ENCODE measurements at regions not wholly inside any gene's neighbourhood (a gene's known extent, or its start where the extent isn't known, plus 50 kb on each side); places are given as distances from the start of the nearest gene placed in this dataset.

DNA sequence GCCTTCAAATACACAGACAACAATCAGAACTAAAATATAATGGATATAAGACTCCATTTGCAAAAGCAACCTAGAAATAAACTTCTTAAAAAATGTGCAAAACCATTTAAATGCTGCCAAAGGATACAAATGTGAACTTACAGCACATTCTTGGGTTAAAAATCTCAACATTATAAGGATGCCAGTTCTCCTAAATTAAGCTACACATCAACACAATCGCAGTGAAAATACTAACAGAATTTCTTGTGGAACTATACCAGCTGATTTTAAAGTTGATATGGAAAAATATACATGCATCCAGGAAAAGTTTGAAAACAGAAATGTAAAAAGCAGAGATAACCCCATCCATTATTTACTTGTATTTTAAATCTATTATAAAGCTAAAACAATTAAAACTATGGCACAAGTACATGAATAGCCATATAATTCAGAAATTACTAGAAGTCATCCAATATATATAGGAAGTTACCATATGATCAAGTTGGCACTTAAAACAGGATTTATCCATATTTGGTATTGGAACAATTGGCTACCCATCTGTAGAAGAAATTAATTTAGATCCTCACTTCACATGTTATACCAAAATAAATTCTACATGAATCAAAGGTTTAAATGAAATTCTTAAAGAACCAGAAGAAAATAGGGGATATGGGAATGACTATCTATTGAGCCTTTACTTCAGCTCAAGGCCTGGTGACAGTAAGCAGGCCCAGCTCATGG, 151.7 kb upstream of the GLI2 start:
- no peak for TF ChIP-seq SPI1 (IDR thresholded peaks at IDR 0.05; ENCODE audit: borderline replicate concordance, insufficient read depth, low read depth, low read length)
- no peak for TF ChIP-seq EP300 (IDR thresholded peaks at IDR 0.05; ENCODE audit: borderline replicate concordance in 1 of 2, control insufficient read depth in 1 of 2, low read depth in 2 of 2, low read length in 2 of 2)
- TF ChIP-seq POLR2AphosphoS5 (IDR thresholded peaks at IDR 0.05; ENCODE audit: low read length), result no peak
- TF ChIP-seq ZNF24 (IDR thresholded peaks at IDR 0.05), result no peak

Measured in GM12878 (cell line).